LHCN-M2 (cell line): ENCODE measurements at regions not wholly inside any gene's neighbourhood (a gene's known extent, or its start where the extent isn't known, plus 50 kb on each side); places are given as distances from the start of the nearest gene placed in this dataset.

Experiments
- DNase-seq: peaks from one replicate; pipeline ENCODE4 v3.0.0-alpha.2; 2012; ENCODE audit warnings: low read depth

DNA sequence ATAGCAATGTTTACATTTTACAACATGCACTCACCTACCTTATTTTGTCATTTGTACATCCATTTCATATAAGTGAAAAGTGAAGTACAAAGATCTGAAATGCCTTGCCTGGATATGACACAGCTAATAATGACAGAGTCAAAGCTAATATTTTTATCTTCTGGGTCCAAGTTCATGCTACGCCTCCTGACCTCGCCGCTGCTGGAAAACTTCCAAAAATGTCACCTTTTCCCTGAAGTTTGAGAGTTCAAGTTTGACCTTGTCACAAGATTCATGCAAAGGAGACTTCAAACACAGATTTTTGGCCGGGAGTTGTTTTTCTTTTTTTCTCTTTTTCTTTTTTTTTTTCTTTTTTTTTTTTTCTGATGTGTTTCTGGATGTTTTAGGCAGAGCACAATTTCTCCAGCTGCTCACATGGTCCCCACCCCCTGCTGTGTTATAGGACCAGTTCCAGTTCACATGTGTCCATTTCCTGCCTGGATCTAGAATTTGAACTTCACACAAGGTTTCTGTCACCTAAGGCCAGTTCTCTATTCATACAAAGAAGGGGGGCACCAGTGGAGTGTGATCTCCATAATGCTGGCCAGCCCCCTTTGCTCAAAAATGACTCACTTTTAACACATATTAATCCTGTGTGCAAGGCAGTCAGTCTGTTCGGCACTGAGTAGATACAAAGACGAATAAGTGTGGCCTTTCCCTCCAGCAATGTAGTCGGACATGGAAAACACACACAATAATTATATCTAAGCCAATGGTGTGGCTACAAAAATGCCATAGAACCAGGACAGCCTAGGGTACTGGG, 546.8 kb downstream of the BUD13 start:
- no peak for DNase-seq

DNA sequence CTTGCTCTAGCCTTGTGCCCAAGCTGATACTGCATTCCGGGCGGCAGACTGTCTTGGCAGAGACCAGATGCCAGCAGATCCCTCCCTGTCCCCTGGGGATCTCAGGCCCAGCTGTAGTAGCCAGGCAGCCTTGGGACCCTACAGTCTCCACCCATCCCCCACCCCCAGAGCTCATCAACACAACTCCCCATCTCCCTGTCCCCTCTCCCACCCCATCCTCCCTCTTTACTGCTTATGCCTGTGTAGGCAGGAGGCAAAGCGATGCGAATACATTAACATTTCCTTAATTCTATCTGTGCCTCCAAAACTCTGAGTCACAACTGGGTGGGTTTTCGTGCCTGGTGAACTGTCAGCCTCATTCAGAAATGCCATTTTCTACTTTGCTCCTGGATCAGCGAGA, 547.6 kb downstream of the BUD13 start:
- no peak for DNase-seq

DNA sequence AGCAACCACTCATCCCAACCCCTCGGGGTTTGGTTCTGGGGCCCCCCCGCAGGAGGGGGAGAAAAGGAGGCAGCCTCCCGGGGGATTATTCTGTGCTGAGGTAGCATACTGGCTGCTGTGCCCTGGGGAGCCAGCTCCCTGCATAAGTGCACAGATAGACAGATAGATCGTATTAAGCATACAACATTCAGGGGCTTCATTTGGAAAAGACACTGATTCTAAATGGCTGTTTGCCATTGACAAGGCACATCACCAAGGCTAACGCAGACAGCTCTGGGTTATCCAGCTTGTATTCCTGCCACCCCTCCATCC, 547.9 kb downstream of the BUD13 start:
- no peak for DNase-seq

GRCh38 chr11:116224154-116224888, 548.5 kb downstream of the BUD13 start:
- DNase-seq, result peak; percentile 27

DNA sequence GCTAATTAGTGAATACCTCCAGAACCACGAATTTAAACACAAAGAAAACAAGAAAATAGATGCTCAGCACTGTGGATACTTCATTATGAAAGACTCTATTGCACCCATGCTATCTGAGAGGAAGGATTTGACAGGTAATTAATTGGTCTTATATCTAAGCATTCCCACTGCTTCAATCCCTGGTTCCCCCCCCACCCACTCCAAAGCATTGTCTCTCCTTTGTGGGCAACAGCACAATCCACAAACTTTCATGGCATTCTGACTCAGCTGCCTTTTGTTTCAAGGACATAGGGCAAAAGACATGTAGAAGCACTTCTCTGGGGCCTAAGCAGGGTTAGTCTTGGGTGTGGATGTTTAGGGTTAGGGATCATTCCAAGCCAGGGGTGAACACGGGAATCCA, 551.4 kb downstream of the BUD13 start:
- DNase-seq, result no peak

GRCh38 chr11:116219171-116219635, 553.6 kb downstream of the BUD13 start:
- DNase-seq, result no peak

GRCh38 chr11:116217441-116217840, 555.3 kb downstream of the BUD13 start:
- no peak for DNase-seq

GRCh38 chr11:116217006-116217405, 555.8 kb downstream of the BUD13 start:
- peak; percentile 9 for DNase-seq

DNA sequence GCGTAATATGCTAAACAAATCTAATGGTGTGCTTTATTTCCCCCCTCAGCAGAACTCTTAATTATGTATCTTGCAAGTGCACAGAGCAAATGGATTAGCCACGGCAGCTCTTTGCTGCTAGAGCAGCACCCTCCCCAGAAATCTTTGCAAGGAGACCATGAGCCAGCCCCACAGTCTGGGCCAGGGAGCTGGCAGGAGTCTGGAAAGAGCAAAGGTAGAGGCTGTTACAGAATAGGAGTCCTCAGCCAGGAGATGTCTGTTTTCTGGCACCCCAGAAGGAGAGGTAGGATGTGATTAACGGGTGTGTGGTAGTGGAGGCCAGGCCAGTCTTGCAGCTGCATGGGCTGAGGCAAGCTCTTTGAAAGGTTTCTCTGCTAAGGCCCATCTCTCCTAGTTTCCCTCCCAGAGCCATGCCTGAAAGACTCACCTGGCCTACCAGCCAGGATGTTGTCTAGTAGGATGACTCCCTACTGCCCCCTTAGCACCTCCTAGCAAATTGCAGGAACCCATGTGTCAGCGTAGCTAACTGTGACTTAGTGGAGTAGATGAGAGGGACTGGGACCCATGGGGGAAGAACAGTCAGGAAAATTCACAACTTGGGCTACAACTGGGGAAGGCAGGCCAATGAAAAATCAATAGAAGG, 557.2 kb downstream of the BUD13 start:
- DNase-seq, result no peak

- DNase-seq, result no peak
Measured at GRCh38 chr11:116211147-116211546, 561.6 kb downstream of the BUD13 start.

DNA sequence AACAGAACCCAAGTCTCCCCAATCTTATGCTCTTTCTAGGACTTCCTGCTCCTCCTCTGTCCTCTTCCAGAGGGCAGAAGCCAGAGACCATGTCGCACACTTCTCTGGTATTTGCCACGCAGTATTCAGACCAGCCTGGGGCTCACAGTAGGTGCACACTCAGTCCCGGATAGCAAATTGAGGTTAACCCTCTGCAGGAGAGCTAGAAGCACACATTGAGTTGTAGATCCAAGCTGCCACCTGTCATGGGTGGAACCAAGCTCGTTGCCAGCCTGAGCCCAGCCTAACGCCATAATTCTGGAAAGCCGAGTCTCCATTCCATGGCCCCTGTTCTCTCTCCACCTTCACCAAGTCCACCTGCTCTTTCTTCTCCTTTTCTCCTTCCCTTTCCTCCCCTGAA, 562.1 kb downstream of the BUD13 start:
- DNase-seq, result no peak

GRCh38 chr11:116209255-116209654, 563.5 kb downstream of the BUD13 start:
- DNase-seq, result no peak

DNA sequence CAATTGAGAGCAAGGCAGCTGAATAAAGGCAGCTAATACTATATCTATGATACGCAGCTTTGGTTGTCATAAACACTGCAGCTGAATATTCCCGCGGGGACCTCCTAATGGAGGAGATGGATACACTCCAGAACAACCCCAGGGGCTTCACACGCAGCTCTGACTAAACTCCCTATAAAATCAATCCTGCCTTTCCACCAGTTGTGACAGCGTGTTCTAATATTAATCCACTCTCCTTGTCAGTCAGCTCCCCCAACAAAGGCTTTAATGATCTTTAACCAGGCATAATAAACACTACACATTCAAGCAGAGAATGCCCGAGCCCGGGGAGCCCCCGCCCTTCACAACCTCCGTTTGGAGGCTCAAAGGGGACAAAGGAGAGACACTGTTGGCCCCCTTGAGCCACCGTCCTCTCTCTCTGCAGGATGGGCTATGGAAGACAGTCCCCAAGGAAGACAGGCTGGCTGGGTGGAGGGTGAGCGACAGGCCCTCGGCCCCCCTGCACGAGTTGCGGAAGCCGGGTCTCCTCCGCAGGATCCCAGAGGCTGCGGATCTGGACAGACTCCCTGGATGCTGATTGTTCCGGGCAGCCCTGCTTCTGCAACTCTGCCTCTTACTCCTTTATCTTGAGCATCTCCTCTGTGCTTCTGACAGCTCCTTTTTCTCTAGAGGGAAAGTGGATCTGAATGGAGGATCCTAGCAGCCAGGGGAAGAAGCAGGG, 565.2 kb downstream of the BUD13 start:
- DNase-seq, result no peak

- no peak for DNase-seq
Measured at GRCh38 chr11:116207019-116207418, 565.8 kb downstream of the BUD13 start.

DNA sequence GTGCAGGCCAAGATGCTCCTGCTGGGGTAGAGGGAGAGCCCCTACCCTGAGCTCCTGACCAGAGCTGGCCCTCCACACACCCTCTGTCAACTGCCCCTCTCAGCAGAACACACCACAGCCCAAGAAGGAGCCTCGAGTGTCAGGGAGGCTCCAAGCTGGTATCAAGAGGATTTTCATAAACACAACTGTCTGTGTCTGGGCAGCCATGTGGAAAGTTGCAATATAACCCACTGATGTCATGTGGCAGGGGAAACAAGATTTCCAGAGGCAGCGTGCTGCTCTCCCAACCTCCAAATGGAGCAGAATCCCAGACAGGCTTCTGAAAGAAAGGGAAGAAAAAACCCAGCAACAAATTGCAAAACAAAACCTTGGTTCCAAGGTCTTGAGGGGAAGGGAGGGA, 569.9 kb downstream of the BUD13 start:
- DNase-seq, result no peak

- DNase-seq, result no peak
Measured at GRCh38 chr11:116200564-116200963, 572.2 kb downstream of the BUD13 start.

DNA sequence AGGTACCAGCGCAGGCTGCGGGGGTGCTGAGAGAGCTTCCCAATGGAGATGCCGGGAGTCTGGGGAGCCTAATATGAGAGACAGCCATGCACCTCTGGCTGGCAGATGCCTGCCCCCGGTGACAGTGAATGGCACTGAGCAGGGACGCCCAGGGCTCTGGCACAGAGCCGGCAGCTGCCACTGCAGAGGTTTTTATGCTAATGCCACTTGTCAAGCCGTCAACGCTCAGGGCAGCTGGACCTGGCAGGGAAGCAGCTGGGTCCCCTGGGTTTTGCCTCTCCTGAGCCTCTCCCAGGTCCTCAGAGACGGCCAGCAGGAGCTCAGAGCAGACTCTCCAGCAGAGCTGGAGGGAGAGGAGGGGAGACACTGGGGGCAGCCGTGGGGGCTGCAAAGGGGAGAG, 573.6 kb downstream of the BUD13 start:
- no peak for DNase-seq

GRCh38 chr11:116194156-116194904, 578.5 kb downstream of the BUD13 start:
- no peak for DNase-seq

- DNase-seq, result peak; percentile 20
Measured at GRCh38 chr11:116193321-116194131, 579.3 kb downstream of the BUD13 start.

DNA sequence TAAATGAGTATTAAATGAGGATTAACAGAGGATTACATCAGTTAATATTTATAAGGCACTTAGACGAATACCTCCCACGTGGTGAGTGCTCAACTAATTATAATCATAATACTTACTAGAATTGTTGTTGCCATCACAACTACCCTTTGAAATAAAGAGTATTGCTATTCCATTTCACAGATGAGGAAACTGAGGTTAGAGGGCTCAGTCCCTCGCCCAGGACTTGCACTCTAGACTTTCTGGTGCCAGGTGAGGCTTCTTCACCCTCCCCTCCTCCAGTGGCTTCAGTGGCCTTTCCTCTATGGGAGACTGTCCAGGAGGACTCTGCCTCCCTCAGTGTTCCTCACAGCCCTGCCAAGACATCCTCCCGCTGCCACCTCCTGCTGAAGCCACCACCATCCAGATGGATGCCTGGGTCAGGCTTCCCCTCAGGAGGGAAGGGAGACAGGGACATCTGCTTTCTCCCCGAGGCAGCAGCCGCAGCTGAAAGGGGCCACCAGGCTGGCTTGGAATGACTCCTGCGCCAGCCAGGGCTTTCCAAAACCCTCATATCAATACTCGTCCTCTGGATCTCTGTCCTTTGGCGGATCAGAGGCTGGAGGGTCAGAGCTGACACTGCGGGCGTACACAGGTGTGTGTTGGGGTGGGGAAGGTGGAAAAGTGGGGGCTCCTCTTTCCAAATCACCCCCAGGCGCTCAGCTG, 580.1 kb downstream of the BUD13 start:
- no peak for DNase-seq
